AG09319 (cell line): ENCODE measurements at regions not wholly inside any gene's neighbourhood (a gene's known extent, or its start where the extent isn't known, plus 50 kb on each side); places are given as distances from the start of the nearest gene placed in this dataset.
A peak's percentile ranks its signal among the peaks of the same experiment; 100 is the strongest.

Experiments used
- DNase-seq: peaks from one replicate; pipeline ENCODE4 v3.0.0-alpha.2; 2010; ENCODE audit warnings: low read depth; ENCODE audit errors: extremely low read depth
- CTCF ChIP-seq: IDR thresholded peaks from 2 replicates; pipeline ENCODE4 v1.5.1; 2011; ENCODE audit warnings: low read depth, mild to moderate bottlenecking, inconsistent platforms, low read length, moderate library complexity

- no peak for TF ChIP-seq CTCF
- DNase-seq = no peak
Measured at GRCh38 chr4:111221371-111221770, 598.5 kb upstream of the PITX2 start.

GRCh38 chr4:111228396-111228795 is 605.5 kb upstream of the PITX2 start:
- TF ChIP-seq CTCF = no peak
- no peak for DNase-seq

- no peak for TF ChIP-seq CTCF
- no peak for DNase-seq
Measured at GRCh38 chr4:111228874-111229273, 606.0 kb upstream of the PITX2 start.

GRCh38 chr4:111230265-111230664 is 607.4 kb upstream of the PITX2 start:
- no peak for TF ChIP-seq CTCF
- peak; percentile 23 for DNase-seq

- no peak for DNase-seq
Measured at GRCh38 chr4:111231281-111231680, 608.4 kb upstream of the PITX2 start.

GRCh38 chr4:111234939-111235338 is 612.1 kb upstream of the PITX2 start:
- TF ChIP-seq CTCF = no peak
- no peak for DNase-seq

More at GRCh38 chr4:111231281-111231680, 608.4 kb upstream of the PITX2 start:
- no peak for TF ChIP-seq CTCF

GRCh38 chr4:111263836-111264235 is 641.0 kb upstream of the PITX2 start:
- no peak for TF ChIP-seq CTCF

GRCh38 chr4:111266937-111267336 is 644.1 kb upstream of the PITX2 start:
- TF ChIP-seq CTCF = no peak
- no peak for DNase-seq

More at GRCh38 chr4:111263836-111264235, 641.0 kb upstream of the PITX2 start:
- DNase-seq = no peak
